AG10803 (cell line): ENCODE measurements at regions not wholly inside any gene's neighbourhood (a gene's known extent, or its start where the extent isn't known, plus 50 kb on each side); places are given as distances from the start of the nearest gene placed in this dataset.
"Not testable (repeated sequence)": the region's sequence is repeated elsewhere in the genome, so short reads cannot be mapped to it uniquely, and the experiment has no call there.

Experiments
- DNase-seq: peaks from one replicate; pipeline ENCODE4 v3.0.0; 2010; ENCODE audit warnings: low read depth
- H3K4me3 ChIP-seq: 2 replicates; pipeline ENCODE4 v1.5.1; 2011; ENCODE audit warnings: mild to moderate bottlenecking, low read length, control low read depth
- CTCF ChIP-seq: conservative IDR thresholded peaks from 2 replicates; pipeline ENCODE4 v1.5.1; 2011; ENCODE audit warnings: mild to moderate bottlenecking, low read length, control low read depth, inconsistent platforms

DNA sequence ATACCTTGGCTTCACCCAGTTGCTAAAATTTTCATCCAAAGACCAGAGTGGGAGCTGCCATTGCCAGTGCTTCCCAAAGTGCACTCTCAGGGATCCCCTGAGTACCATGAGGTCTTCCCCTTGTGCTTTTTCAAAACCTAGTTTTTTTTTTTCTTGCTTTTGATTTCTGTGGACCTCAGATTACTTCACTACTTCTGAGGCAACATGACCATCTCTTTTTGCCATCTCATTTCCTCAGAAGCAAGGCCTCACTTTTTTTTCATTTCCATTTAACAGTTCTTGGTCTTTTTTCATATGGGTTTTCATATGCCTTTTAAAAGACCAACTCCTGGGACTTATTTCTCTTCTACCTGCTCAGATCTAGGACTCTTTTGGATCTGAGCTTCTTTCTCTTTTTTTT, 64.1 kb upstream of the MMS22L start:
- DNase-seq: no peak
- H3K4me3 ChIP-seq: no peak overlapping the region
- TF ChIP-seq CTCF: no peak

DNA sequence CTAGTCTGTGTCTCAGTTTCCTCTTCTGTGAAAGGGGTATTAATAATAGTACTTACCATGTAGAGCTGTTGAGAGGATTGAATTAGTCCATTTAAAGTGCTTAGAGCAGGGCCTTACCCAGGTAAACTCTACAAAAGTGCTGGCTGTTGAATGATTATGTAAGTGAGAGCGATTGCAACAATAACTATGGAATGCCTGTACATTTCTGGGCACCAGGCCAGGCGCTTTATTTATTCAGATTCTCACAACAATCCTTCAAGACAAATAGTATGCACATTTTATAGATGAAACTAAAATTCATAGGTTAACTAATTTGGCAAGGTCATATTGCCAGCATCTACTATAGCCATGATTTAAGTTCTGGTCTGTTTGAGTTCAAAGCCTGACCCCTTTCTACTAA, 78.3 kb upstream of the MMS22L start:
- no peak overlapping the region for H3K4me3 ChIP-seq
- no peak for TF ChIP-seq CTCF
- DNase-seq: no peak

DNA sequence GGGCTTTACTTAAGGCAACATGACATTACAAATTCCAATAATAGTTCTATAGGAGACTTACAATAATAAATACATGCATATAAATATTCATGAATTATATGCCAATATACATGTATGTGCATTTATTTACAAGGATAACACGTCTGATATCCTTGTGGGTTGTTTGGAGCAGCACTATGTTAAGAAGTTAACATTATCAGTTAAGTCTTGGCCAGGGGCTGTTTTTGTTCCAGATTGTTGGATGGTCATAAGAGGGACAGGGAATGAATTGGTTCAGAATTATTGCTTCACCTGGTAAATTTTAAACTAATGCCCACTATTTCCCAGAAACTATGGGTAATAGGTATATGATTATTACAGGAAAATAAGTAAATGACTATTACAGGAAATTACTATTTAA, 81.3 kb upstream of the MMS22L start:
- H3K4me3 ChIP-seq: no peak overlapping the region
- TF ChIP-seq CTCF: no peak
- DNase-seq: no peak

GRCh38 chr6:97382071-97382470, 99.1 kb upstream of the MMS22L start:
- H3K4me3 ChIP-seq: not testable (repeated sequence)

GRCh38 chr6:97392735-97393134, 109.7 kb upstream of the MMS22L start:
- no peak for TF ChIP-seq CTCF
- no peak for DNase-seq
- no peak overlapping the region for H3K4me3 ChIP-seq

More at GRCh38 chr6:97382071-97382470, 99.1 kb upstream of the MMS22L start:
- DNase-seq: not testable (repeated sequence)

DNA sequence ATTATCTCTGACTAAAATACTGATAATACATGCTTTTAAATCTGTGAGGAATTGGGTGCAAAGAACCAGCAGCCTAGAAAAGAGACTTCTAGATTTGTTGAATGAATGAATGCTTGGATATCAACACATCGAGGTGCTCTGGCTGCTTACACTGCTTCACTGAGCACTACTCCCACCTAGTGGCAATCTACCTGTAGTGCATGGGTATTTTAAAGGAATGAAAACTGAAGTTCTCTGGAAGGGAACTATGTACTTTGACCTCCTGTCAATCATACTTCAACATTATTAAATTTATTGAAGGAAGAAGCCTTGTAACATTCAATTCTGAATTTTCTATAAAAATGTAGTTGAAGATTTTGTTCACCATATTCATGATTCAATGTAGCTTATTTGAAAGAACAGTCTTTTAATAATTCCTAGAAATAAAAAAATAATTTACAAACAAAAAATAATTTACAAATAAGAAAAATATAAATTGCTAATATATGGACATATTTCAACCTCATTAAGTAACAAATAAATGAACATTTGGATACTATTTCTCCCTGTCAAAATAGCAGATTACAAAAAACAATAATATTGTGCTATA, 111.2 kb upstream of the MMS22L start:
- DNase-seq: peak; percentile 52
- TF ChIP-seq CTCF: peak; percentile 99
- H3K4me3 ChIP-seq: no peak overlapping the region

DNA sequence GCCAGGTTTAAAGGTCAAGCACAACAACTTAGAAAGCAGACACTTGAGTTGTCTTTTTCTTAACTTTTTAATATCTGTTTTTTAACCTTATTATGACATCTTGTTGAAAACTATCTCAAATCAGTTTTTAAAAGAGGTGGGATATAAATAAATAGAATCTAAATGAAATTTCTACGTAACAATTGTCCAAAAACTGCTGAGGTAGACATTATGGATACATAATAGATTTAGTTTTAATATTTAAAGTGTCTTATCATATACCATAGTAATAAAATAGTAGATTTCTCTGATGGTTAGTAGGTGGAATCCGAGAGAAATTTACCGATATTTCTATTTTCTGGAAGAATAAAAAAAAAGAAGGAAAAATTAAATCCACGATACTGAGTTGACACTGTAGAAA, 113.9 kb upstream of the MMS22L start:
- no peak for TF ChIP-seq CTCF
- DNase-seq: no peak

GRCh38 chr6:97399208-97399607, 116.2 kb upstream of the MMS22L start:
- no peak for DNase-seq
- no peak overlapping the region for H3K4me3 ChIP-seq

More for the DNA sequence above, 113.9 kb upstream of the MMS22L start:
- H3K4me3 ChIP-seq: no peak overlapping the region

More at GRCh38 chr6:97399208-97399607, 116.2 kb upstream of the MMS22L start:
- TF ChIP-seq CTCF: no peak
